NOMO-1 (cell line): ENCODE measurements at regions not wholly inside any gene's neighbourhood (a gene's known extent, or its start where the extent isn't known, plus 50 kb on each side); places are given as distances from the start of the nearest gene placed in this dataset.

Source experiments
- DNase-seq, 2 experiments: peaks; one replicate each; lab custom pipeline; 2025; ENCODE audit not compliant: unreplicated experiment in 2 of 2; lab: John Stamatoyannopoulos, UW

GRCh38 chr10:43814663-43815062 lies 166.0 kb upstream of the ZNF32 start:
- DNase-seq: no peak

DNA sequence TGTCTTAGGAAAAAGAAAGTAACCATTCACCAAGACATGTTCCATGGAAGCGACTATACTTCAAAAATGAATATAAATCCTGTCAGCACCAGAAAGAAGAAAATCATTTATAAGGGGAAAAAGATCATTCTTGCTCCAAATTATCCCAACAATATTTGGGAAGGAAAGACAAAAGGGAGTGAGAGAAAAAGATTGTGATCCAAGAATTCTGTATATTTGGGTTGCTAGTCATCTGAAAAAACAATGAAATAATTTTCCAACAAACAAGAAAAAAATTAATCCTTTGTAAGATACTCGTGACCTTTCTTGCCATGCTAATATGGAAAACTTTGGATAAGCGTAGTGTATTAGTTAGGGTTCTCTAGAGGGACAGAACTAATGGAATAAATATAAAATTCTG lies 163.2 kb upstream of the ZNF32 start:
- no peak for DNase-seq

- no peak for DNase-seq
Observed at GRCh38 chr10:43809211-43809930, 160.7 kb upstream of the ZNF32 start.

DNA sequence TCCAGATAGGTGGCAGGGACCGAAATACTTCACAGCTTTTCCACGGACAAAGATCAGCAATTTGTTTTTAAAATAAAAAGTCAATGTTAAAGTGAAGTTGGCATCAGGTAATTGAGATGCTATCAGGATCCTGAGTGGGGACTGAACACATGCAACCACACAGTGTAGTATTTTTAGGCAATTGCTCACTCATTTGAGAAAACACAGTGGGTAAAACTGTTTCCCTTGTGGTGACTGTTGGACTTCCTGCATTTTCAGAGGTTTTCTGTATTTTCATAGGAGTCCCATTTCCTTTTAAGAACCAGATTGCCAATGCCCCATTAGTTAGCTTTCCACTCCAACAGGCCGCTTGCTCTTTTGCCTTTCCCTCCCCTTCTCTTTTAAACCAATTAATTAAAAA lies 159.5 kb upstream of the ZNF32 start:
- DNase-seq: no peak

DNA sequence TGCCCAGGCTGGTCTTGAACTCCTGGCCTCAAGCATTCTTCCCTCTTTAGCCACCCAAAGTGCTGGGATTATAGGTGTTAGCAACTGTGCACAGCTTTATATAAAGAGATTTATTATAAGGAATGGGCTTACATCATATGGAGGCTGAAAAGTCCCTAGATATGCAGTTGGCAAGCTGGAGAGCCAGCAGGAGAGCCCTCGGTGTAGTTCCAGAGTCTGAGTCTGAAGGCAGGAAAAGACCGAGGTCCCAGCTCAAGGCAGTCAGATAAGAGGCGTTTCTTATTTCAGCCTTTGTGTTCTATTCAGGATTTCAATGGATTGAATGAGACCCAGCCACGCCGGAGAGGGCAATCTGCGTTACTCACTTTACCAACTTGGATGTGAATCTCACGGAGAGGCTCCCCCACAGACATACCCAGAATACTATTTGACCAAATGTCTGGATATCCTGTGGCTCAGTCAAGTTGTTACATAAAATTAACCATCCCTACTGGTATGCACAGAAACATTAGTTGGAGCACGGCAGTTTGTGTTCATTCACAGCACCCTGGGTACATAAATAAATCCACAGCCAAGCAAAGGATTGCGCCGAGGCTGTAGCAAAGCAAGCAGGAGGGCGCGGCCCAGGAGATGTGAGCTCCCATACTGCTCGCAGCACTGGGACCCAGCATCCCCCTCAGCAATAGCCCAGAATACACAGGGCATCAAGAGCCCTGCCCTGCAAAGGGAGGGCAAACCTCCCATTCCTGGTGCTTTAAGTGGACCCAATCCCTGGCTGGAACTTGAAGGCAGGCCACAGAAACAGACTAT lies 158.4 kb upstream of the ZNF32 start:
- no peak for DNase-seq

DNA sequence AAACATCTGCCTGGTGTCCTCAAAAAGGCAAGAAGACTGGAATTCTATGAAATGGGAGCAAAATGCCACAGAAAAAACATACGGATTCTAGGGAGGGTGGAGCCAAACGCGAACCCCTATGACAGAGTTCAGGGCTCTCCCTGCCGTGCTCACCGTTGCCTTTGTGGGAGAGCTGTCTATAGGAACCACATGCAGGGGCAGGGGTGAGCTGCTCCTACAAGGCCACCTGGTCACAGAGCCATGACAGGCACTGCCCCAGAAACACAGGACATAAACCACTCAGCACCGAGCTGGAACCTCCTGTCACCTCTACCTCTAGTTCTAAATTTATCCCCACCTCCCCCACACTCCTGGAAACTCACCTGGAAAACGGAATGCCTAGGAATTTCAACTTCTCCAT lies 155.1 kb upstream of the ZNF32 start:
- DNase-seq: no peak

GRCh38 chr10:43802988-43803696 lies 154.5 kb upstream of the ZNF32 start:
- DNase-seq: no peak

DNA sequence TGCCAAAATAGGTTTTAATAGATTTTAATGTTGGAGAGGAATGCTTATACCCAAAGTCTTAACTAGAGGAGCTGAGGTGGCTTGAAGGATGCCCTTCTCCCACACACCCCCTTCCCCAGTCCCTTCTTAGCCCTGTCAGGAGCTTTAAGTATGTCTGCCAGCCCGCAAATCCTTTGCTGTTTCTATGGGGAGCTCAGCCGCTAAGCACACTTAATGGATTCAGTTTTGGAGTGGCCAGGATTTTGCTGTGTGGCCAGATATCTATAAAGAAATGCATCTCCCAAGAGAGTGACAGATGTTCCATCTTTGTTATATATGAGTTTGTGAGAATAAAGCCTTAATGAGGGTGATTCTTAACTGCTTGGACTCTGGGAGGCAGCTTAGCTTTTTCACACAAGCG lies 152.9 kb upstream of the ZNF32 start:
- no peak for DNase-seq

- no peak for DNase-seq
Observed at GRCh38 chr10:43801140-43801539, 152.5 kb upstream of the ZNF32 start.

GRCh38 chr10:43796781-43797180 lies 148.1 kb upstream of the ZNF32 start:
- DNase-seq: no peak

- no peak for DNase-seq
Observed at GRCh38 chr10:43795639-43796038, 147.0 kb upstream of the ZNF32 start.

- no peak for DNase-seq
Observed at GRCh38 chr10:43795093-43795492, 146.4 kb upstream of the ZNF32 start.

- no peak for DNase-seq
Observed at GRCh38 chr10:43794181-43794815, 145.6 kb upstream of the ZNF32 start.

DNA sequence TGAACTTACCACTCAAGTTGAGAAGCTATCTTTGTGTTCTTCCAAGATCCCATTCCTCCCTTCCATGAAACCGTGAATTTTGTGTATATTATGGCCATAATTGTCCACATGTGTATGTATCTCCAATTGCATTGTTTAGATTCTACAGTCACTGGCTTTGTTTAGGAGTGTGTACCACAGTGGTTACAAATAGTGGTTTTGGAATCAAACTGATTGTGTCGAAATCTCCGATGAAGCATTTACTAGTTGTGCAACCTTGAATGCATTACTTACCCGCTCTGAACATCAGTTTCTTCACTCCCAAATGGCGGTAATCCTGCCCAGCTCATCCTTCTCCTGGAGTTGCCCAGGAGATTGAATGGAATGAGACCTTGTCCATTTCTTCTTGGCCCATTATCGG lies 145.0 kb upstream of the ZNF32 start:
- no peak for DNase-seq

DNA sequence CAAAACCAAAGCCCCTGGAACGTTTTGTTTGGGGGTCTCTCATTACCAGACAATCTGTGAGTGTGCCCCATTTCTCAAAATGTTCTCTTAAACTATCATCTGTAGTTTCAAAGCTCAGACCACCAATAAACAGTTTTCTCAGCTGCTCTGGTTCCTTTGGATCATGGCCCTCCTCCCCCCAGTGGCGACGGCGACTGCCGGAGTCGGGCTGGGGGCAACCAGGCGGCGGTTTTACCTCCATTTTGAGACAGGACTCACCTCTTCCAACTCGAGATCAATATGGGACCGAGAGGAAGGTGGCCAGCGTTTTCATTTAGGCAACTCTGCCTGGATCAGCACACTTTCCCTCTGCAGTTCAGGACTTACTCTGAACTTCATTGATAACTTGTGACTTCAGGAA lies 141.5 kb upstream of the ZNF32 start:
- no peak for DNase-seq

GRCh38 chr10:43785252-43785651 lies 136.6 kb upstream of the ZNF32 start:
- DNase-seq: no peak

- DNase-seq: no peak
Observed at GRCh38 chr10:43782814-43783213, 134.1 kb upstream of the ZNF32 start.

- DNase-seq: peak in 1 of 2 experiments; percentile 0
Observed at GRCh38 chr10:43781480-43782361, 133.0 kb upstream of the ZNF32 start.

- no peak for DNase-seq
Observed at GRCh38 chr10:43778571-43778970, 129.9 kb upstream of the ZNF32 start.

DNA sequence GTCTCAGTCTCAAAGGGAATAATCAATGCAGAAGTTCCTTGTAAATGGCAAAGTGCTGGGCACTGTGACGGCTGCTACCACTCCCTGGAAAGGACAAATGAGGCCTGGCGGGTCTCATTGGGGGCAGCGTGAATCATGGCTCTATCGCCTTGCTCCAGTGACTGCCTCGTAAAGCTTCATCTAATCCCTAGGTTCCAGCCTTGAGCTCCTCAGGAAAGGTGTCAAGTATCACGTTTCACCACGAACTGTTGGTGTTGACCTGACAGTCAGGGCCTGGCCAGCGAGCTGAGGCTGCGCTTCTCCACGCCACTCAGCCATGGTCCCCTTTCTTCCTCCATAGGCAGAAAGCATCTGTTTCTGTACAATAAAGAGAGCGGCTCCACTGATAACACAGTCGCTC lies 126.7 kb upstream of the ZNF32 start:
- DNase-seq: no peak
